A673 (cell line): ENCODE measurements at regions not wholly inside any gene's neighbourhood (a gene's known extent, or its start where the extent isn't known, plus 50 kb on each side); places are given as distances from the start of the nearest gene placed in this dataset.

Source experiments
- BruUV-seq: library from RNA; stranded (reverse); fragments of 400-500 nt; replicated peaks from 2 replicates; lab custom pipeline; 2021; lab: Mats Ljungman, UMichigan
- CTCF ChIA-PET: fragments of 300-600 bp; sonication (Branson Sonifier 250); formaldehyde crosslinking; loops from one replicate; lab custom pipeline; 2022; ENCODE audit warnings: antibody characterized with exemption; lab: Charles Lee
- POLR2A ChIA-PET: fragments of 300-600 bp; sonication (Branson Sonifier 250); formaldehyde crosslinking; loops from one replicate; lab custom pipeline; 2022; ENCODE audit warnings: antibody characterized with exemption; ENCODE audit not compliant: low non-redundant PET; lab: Charles Lee
- DNase-seq: peaks from one replicate; pipeline ENCODE4 v3.0.0-alpha.2; 2015; ENCODE audit warnings: low spot score
- H3K27ac ChIP-seq: fragments of 200-600 bp; sonication (generic); 2 replicates; pipeline ENCODE4 v1.5.1; 2016; ENCODE audit warnings: mixed run types, low read depth, mild to moderate bottlenecking, mixed read lengths, antibody characterized with exemption, low read length; ENCODE audit not compliant: poor library complexity, severe bottlenecking
- H3K27me3 ChIP-seq: fragments of 200-600 bp; sonication (generic); replicated peaks from 2 replicates; pipeline ENCODE4 v1.6.1; 2017; ENCODE audit warnings: mixed run types, low read depth, mild to moderate bottlenecking, mixed read lengths, antibody characterized with exemption, low read length; ENCODE audit not compliant: insufficient read depth, poor library complexity
- H3K36me3 ChIP-seq: fragments of 200-600 bp; sonication (generic); 2 replicates; pipeline ENCODE4 v1.6.1; 2016; ENCODE audit warnings: mixed run types, mild to moderate bottlenecking, mixed read lengths, antibody characterized with exemption, low read length; ENCODE audit not compliant: insufficient read depth, poor library complexity, severe bottlenecking
- H3K4me1 ChIP-seq: fragments of 200-600 bp; sonication (generic); 2 replicates; pipeline ENCODE4 v1.6.1; 2017; ENCODE audit warnings: mixed run types, mild to moderate bottlenecking, mixed read lengths, antibody characterized with exemption, low read length; ENCODE audit not compliant: insufficient read depth, poor library complexity, severe bottlenecking
- H3K4me3 ChIP-seq: fragments of 200-600 bp; sonication (generic); 2 replicates; pipeline ENCODE4 v1.5.1; 2016; ENCODE audit warnings: low read depth, mixed run types, mild to moderate bottlenecking, mixed read lengths, low read length; ENCODE audit not compliant: poor library complexity, severe bottlenecking
- H3K9me3 ChIP-seq: fragments of 200-600 bp; sonication (generic); 2 replicates; pipeline ENCODE4 v1.6.1; 2016; ENCODE audit warnings: mixed run types, low read depth, mild to moderate bottlenecking, mixed read lengths, antibody characterized with exemption, low read length; ENCODE audit not compliant: poor library complexity, severe bottlenecking
- EZH2 ChIP-seq: fragments of 200-600 bp; sonication (generic); IDR thresholded peaks from 2 replicates; pipeline ENCODE4 v1.6.1; 2017; ENCODE audit warnings: borderline replicate concordance, low read depth, mild to moderate bottlenecking, mixed read lengths, antibody characterized with exemption, low read length; ENCODE audit not compliant: poor library complexity, severe bottlenecking
- intact Hi-C: fragments of 100-400 bp; cut with micrococcal nuclease; formaldehyde crosslinking; loops from one replicate; pipeline ENCODE4 v1.10.0; 2022; ENCODE audit not compliant: unreplicated experiment
- TF ChIP-seq, protein P1 (sequence below): fragments of 300-800, 200-600 bp; sonication (generic); conservative IDR thresholded peaks from 2 replicates; pipeline ENCODE4 v1.5.1; 2017; ENCODE audit warnings: low read depth, mild to moderate bottlenecking, antibody characterized with exemption, low read length, moderate library complexity, mixed read lengths

DNA sequence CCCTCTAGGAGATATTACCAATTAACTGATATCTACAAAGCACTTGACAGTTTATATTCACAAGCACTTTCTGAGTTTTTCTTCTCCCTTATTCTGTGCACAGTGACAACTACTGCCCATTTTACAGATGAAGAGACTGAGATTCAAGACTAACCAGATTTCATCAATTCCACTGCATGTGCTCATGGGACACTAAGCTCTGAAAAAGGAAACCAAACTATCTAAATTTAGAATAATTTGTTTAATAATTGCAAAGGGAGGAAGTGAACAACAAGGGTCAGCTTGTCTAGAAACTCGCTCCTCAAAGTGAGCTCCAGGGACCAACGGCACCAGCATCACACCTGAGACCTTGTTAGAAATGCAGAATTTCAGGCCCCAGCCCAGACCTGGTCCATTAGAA lies 50.8 kb upstream of the MYLIP start:
- ChIA-PET POLR2A (no interaction called here), CTCF (no interaction called here)
- Histone ChIP-seq H3K9me3 (no peaks in the 10 kb centered on the region), H3K27me3 (peaks cover 18% of the 10 kb centered on the region), H3K36me3 (no peaks in the 10 kb centered on the region), H3K27ac (no peak overlapping the region), H3K4me3 (no peak overlapping the region), H3K4me1 (no peaks in the 10 kb centered on the region)
- no peak for DNase-seq
- no TSS peak for BruUV-seq
- intact Hi-C loops = no loop called here
- TF ChIP-seq, protein P1, sequence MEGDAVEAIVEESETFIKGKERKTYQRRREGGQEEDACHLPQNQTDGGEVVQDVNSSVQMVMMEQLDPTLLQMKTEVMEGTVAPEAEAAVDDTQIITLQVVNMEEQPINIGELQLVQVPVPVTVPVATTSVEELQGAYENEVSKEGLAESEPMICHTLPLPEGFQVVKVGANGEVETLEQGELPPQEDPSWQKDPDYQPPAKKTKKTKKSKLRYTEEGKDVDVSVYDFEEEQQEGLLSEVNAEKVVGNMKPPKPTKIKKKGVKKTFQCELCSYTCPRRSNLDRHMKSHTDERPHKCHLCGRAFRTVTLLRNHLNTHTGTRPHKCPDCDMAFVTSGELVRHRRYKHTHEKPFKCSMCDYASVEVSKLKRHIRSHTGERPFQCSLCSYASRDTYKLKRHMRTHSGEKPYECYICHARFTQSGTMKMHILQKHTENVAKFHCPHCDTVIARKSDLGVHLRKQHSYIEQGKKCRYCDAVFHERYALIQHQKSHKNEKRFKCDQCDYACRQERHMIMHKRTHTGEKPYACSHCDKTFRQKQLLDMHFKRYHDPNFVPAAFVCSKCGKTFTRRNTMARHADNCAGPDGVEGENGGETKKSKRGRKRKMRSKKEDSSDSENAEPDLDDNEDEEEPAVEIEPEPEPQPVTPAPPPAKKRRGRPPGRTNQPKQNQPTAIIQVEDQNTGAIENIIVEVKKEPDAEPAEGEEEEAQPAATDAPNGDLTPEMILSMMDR = no peak
- TF ChIP-seq EZH2 = no peak

GRCh38 chr6:16069671-16070070 lies 59.2 kb upstream of the MYLIP start:
- no TSS peak for BruUV-seq

DNA sequence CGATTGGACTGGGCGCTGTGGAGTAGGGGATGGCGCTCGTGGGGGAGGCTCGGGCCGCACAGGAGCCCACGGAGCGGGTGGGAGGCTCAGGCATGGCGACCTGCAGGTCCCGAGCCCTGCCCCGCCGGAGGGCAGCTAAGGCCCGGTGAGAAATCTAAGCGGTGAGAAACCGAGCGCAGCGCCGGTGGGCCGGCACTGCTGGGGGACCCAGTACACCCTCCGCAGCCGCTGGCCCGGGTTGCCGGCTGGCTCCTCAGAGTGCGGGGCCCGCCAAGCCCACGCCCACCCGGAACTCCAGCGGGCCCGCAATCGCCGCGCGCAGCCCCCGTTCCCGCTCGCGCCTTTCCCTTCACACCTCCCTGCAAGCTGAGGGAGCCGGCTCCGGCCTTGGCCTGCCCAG lies 59.7 kb upstream of the MYLIP start:
- Histone ChIP-seq H3K9me3 (no peaks in the 10 kb centered on the region), H3K36me3 (no peaks in the 10 kb centered on the region), H3K4me1 (no peaks in the 10 kb centered on the region), H3K27ac (no peak overlapping the region), H3K4me3 (no peak overlapping the region), H3K27me3 (no peaks in the 10 kb centered on the region)
- CTCF ChIA-PET = no interaction called here
- intact Hi-C loops = no loop called here
- TF ChIP-seq, protein P1 = no peak
- no TSS peak for BruUV-seq
- POLR2A ChIA-PET = no interaction called here
- DNase-seq = no peak

More at GRCh38 chr6:16069671-16070070, 59.2 kb upstream of the MYLIP start:
- intact Hi-C loops = no loop called here
- POLR2A ChIA-PET = no interaction called here
- Histone ChIP-seq H3K36me3 (no peaks in the 10 kb centered on the region), H3K4me1 (no peaks in the 10 kb centered on the region), H3K4me3 (no peak overlapping the region), H3K9me3 (no peaks in the 10 kb centered on the region), H3K27ac (no peak overlapping the region), H3K27me3 (no peaks in the 10 kb centered on the region)
- no peak for DNase-seq
- CTCF ChIA-PET = no interaction called here
- no peak for TF ChIP-seq EZH2
- TF ChIP-seq, protein P1 = no peak
